Spinal cord (tissue), 9 donors: ENCODE measurements at regions not wholly inside any gene's neighbourhood (a gene's known extent, or its start where the extent isn't known, plus 50 kb on each side); places are given as distances from the start of the nearest gene placed in this dataset.

Experiments
- DNase-seq, 6 donors: peaks; one replicate each; pipeline versions ENCODE4 v3.0.0 to v3.0.0-alpha.2; 2013 to 2015; ENCODE audit warnings: low spot score in 6 of 6, low read depth in 4 of 6
- H3K27ac ChIP-seq: one replicate; pipeline ENCODE4 v1.5.1; 2013; ENCODE audit warnings: low read depth, low read length, control low read depth
- H3K27me3 ChIP-seq: one replicate; pipeline ENCODE4 v1.6.1; 2013; ENCODE audit warnings: low read length; ENCODE audit not compliant: control insufficient read depth, insufficient read depth
- H3K36me3 ChIP-seq: one replicate; pipeline ENCODE4 v1.6.1; 2013; ENCODE audit warnings: low read length; ENCODE audit not compliant: control insufficient read depth, insufficient read depth
- H3K4me1 ChIP-seq: one replicate; pipeline ENCODE4 v1.6.1; 2013; ENCODE audit warnings: low read length; ENCODE audit not compliant: control insufficient read depth, insufficient read depth
- H3K4me3 ChIP-seq: one replicate; pipeline ENCODE4 v1.5.1; 2013; ENCODE audit warnings: low read depth, low read length, control low read depth
- H3K9me3 ChIP-seq: one replicate; pipeline ENCODE4 v1.6.1; 2013; ENCODE audit warnings: low read length; ENCODE audit not compliant: control insufficient read depth, insufficient read depth
- WGBS: methylation state at CpG from one replicate; pipeline ENCODE4 v1.1.5; 2013; ENCODE audit warnings: missing lambda C conversion rate; ENCODE audit not compliant: insufficient coverage; 5-methylcytosine and 5-hydroxymethylcytosine counted together
- donor health status: healthy.

DNA sequence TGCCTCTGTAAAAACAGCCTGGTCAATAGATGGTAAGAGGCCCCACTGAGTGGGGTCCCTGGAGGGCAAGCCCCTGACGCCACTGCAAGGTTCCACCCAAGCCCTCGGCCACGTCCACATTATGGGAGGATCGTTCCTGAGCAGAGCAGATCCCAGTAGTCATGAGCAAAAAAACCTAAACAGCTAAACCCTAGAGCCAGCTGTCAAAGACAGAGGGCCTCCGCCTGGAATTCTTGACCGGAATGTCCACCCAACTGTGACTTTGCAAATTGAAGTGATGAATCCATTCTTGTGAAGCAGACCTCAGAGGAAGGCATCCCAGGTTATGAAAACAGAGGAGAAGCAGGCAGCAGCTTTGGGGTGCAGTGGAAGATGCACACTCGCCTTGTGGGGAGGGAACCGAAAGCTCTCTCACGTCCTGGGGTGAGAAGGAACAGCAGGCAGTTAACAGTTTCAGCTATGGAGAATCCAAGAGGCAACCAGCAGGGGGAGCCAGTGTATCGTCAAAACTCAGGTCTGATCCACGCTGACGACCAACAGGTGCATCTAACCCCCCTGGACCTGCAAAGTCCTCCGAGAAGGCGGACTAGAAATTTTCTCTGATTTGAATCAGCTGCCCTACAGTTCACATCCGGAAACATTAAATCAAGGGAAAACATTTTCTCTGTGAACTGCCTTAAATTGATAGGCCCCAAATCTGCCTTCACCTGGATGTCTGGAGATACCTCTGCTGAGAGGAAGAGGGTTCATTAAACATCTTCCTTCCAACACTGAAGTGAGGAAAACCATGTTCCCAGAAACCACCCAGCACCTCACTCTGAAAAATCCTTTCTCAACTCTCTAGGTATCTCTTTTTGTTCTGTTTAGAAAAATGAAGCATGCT is 139.1 kb upstream of the PFKP start:
- peak in 4 of 6 donors; percentile 18 to 82 (median 53) for DNase-seq
- peaks cover 7% of the 10 kb centered on the region for H3K4me1 ChIP-seq
- H3K9me3 ChIP-seq, result no peaks in the 10 kb centered on the region
- no peak overlapping the region for H3K27ac ChIP-seq
- 48% methylated on average over 14 of the region's 15 CpGs for WGBS
- H3K27me3 ChIP-seq, result no peaks in the 10 kb centered on the region
- H3K4me3 ChIP-seq, result no peak overlapping the region
- H3K36me3 ChIP-seq, result no peaks in the 10 kb centered on the region

- H3K4me1 ChIP-seq, result peaks cover 4% of the 10 kb centered on the region
- no peak overlapping the region for H3K27ac ChIP-seq
- H3K27me3 ChIP-seq, result no peaks in the 10 kb centered on the region
- WGBS, result 79% methylated on average over 6 of the region's 9 CpGs
- H3K36me3 ChIP-seq, result no peaks in the 10 kb centered on the region
- DNase-seq, result no peak
- H3K4me3 ChIP-seq, result no peak overlapping the region
- H3K9me3 ChIP-seq, result no peaks in the 10 kb centered on the region
Observed at GRCh38 chr10:2926918-2927660, 140.3 kb upstream of the PFKP start.

DNA sequence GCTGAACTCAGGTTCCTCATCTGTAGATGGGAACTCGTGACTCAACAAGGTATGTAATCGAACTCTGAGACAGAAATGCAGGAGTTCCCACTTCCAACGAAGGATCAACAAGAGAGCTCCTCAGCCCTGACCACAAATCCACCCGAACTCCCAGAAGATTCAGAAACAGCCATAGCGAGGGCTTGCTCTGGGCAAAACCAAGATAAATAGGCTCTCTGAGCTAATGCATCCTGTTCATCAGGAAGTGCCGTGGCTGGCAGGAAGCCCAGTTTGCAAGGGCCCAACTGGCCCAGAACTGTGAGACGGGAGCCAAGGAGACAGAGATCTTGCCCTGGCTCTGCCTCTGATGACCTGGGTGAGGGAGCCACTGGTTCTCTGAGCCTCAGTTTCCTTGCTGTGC is 141.7 kb upstream of the PFKP start:
- WGBS, result 67% methylated on average over 5 of the region's 7 CpGs
- peak in 1 of 6 donors; percentile 16 for DNase-seq
- Histone ChIP-seq H3K9me3 (no peaks in the 10 kb centered on the region), H3K36me3 (no peaks in the 10 kb centered on the region), H3K27me3 (peaks cover 2% of the 10 kb centered on the region), H3K4me3 (no peak overlapping the region), H3K27ac (no peak overlapping the region), H3K4me1 (peaks cover 4% of the 10 kb centered on the region)

GRCh38 chr10:2924431-2924830 is 142.9 kb upstream of the PFKP start:
- Histone ChIP-seq H3K27me3 (peaks cover 2% of the 10 kb centered on the region), H3K36me3 (no peaks in the 10 kb centered on the region), H3K9me3 (no peaks in the 10 kb centered on the region), H3K4me1 (peaks cover 4% of the 10 kb centered on the region), H3K4me3 (no peak overlapping the region), H3K27ac (no peak overlapping the region)
- 83% methylated on average over 9 of the region's 10 CpGs for WGBS
- DNase-seq, result no peak

DNA sequence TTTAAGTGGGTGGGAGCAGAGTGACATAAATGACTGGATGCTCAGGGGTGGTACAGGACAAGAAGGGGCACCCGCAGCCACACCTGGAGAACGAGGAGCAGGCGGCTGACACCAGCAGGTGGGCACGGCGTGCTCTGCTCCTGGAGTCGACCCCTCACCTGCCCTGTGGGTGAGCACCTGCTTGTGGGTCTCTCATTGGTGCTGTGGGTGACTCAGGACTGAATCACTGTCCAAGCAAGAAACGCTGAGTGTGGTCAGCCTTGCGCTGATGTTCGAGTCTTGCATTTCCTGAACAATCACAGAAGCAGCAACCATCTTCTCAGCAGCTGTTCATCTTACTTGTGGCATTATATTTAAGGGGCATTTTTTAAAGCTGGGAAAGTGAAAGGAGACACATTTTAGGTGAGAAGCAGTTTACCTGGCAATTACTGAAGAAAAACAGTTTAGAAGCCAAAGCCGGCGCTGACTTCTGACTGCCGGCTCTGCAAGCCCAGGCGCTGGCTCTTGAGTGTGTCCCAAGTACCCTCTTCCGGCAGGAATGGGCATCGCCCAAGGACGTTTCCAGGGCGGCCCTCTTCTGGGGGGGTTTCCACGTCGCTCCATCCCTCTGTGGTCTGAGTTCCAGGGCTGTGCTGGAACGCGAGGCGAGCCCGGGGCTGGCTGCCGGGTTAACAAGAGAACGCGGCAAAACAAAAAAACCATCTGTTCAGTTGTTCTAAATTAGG is 145.2 kb upstream of the PFKP start:
- Histone ChIP-seq H3K4me3 (no peak overlapping the region), H3K36me3 (no peaks in the 10 kb centered on the region), H3K4me1 (peaks cover 4% of the 10 kb centered on the region), H3K27ac (no peak overlapping the region), H3K27me3 (peaks cover 2% of the 10 kb centered on the region), H3K9me3 (no peaks in the 10 kb centered on the region)
- WGBS, result 84% methylated on average over 16 of the region's 26 CpGs
- DNase-seq, result no peak

- Histone ChIP-seq H3K27me3 (peaks cover 2% of the 10 kb centered on the region), H3K9me3 (no peaks in the 10 kb centered on the region), H3K4me1 (peaks cover under 1% of the 10 kb centered on the region), H3K4me3 (no peak overlapping the region), H3K36me3 (no peaks in the 10 kb centered on the region), H3K27ac (no peak overlapping the region)
- no peak for DNase-seq
- WGBS, result 74% methylated on average over 6 of the region's 6 CpGs
Observed at GRCh38 chr10:2920637-2921036, 146.7 kb upstream of the PFKP start.

GRCh38 chr10:2920168-2920567 is 147.2 kb upstream of the PFKP start:
- WGBS, result no CpG with 5 or more reads among the region's 3 CpGs
- Histone ChIP-seq H3K27me3 (peaks cover 2% of the 10 kb centered on the region), H3K9me3 (no peaks in the 10 kb centered on the region), H3K4me1 (no peaks in the 10 kb centered on the region), H3K36me3 (no peaks in the 10 kb centered on the region), H3K4me3 (no peak overlapping the region), H3K27ac (no peak overlapping the region)
- no peak for DNase-seq

DNA sequence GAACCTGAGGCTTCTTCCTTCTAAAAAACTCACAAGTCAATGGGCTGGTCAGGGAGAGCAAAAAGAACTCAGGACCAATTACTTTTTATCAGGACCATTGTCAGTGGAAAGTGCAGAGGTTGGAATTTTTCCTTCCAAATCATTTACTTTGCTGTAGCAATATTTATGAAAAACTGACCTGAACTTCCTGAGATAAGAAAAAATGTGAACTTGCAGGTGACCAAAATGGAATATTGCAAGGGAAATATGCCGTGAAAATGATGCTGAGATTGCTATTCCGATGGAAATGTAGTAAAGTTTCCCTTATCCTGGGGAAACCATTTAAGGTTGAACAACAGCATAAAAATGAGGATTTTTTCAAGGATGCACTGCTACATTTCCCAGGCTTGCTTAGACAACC is 148.3 kb upstream of the PFKP start:
- no peak overlapping the region for H3K27ac ChIP-seq
- peaks cover 2% of the 10 kb centered on the region for H3K27me3 ChIP-seq
- WGBS, result 80% methylated on average over 2 of the region's 2 CpGs
- H3K9me3 ChIP-seq, result no peaks in the 10 kb centered on the region
- no peak for DNase-seq
- H3K4me1 ChIP-seq, result no peaks in the 10 kb centered on the region
- H3K36me3 ChIP-seq, result no peaks in the 10 kb centered on the region
- no peak overlapping the region for H3K4me3 ChIP-seq

- no CpG with 5 or more reads among the region's 1 CpG for WGBS
- Histone ChIP-seq H3K4me1 (peaks cover under 1% of the 10 kb centered on the region), H3K9me3 (no peaks in the 10 kb centered on the region), H3K27me3 (peaks cover 2% of the 10 kb centered on the region), H3K4me3 (no peak overlapping the region), H3K36me3 (no peaks in the 10 kb centered on the region), H3K27ac (no peak overlapping the region)
- peak in 1 of 6 donors; percentile 63 for DNase-seq
Observed at GRCh38 chr10:2918489-2918888, 148.9 kb upstream of the PFKP start.
